ENCODE measurements at regions not wholly inside any gene's neighbourhood (a gene's known extent, or its start where the extent isn't known, plus 50 kb on each side); places are given as distances from the start of the nearest gene placed in this dataset.
A peak's percentile ranks its signal among the peaks of the same experiment; 100 is the strongest.

DNA sequence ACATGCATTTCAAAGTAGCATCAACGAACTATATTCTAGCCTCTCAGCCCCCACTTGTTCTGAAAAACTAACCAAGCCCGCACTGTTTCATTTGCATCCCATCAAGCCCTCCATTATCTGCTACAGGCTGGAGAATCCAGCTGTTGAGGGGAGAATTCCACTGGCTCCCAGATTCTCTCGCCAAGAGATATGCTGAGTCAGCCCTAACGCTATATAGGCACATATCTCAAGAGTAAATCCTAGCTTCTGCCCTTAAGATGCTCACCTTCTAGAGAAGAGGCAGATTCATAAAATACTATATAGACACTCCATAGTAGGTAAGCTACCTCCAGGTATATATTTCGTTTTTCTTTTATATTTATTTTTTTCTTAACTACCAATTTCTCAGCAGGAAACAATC is 266.4 kb upstream of the TARS1 start:
- H3K4me1 Mint-ChIP-seq, result no peaks in the 10 kb centered on the region
- no peak overlapping the region for H3K27ac Mint-ChIP-seq
- TF ChIP-seq, protein P1, sequence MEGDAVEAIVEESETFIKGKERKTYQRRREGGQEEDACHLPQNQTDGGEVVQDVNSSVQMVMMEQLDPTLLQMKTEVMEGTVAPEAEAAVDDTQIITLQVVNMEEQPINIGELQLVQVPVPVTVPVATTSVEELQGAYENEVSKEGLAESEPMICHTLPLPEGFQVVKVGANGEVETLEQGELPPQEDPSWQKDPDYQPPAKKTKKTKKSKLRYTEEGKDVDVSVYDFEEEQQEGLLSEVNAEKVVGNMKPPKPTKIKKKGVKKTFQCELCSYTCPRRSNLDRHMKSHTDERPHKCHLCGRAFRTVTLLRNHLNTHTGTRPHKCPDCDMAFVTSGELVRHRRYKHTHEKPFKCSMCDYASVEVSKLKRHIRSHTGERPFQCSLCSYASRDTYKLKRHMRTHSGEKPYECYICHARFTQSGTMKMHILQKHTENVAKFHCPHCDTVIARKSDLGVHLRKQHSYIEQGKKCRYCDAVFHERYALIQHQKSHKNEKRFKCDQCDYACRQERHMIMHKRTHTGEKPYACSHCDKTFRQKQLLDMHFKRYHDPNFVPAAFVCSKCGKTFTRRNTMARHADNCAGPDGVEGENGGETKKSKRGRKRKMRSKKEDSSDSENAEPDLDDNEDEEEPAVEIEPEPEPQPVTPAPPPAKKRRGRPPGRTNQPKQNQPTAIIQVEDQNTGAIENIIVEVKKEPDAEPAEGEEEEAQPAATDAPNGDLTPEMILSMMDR (IDR thresholded peaks at IDR 0.05; ENCODE audit: unreplicated experiment in 3 of 3), result no peak
- H3K36me3 Mint-ChIP-seq (ENCODE audit: low read depth), result no peaks in the 10 kb centered on the region
- H3K4me3 Mint-ChIP-seq, result no peak overlapping the region
- no peaks in the 10 kb centered on the region for H3K27me3 Mint-ChIP-seq (ENCODE audit: low read depth)
- peaks cover 21% of the 10 kb centered on the region for H3K9me3 Mint-ChIP-seq

DNA sequence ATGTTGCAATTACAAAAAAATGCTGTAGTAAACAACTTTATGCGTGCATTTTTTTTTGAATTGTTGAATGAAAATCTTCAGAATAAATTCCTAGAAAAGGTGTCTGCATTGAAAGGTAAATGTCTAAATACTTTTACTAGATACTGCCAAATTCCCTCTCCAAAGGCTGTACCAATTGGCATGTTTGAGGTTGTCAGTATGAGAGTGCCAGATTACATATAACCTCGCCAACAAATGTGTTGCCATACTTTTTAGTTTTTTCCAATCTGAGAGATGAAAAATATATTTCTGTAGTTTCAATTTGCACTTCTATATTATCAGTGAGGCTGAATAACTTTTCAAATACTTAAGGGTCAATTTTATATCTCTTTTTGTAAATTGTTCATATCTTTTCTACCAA is 261.5 kb upstream of the TARS1 start:
- H3K4me1 Mint-ChIP-seq, result no peaks in the 10 kb centered on the region
- H3K27me3 Mint-ChIP-seq (ENCODE audit: low read depth), result peaks cover 3% of the 10 kb centered on the region
- no peak overlapping the region for H3K4me3 Mint-ChIP-seq
- TF ChIP-seq, protein P1 (IDR thresholded peaks at IDR 0.05; ENCODE audit: unreplicated experiment in 3 of 3), result no peak
- no peaks in the 10 kb centered on the region for H3K36me3 Mint-ChIP-seq (ENCODE audit: low read depth)
- H3K27ac Mint-ChIP-seq, result no peak overlapping the region
- H3K9me3 Mint-ChIP-seq, result peaks cover 3% of the 10 kb centered on the region

DNA sequence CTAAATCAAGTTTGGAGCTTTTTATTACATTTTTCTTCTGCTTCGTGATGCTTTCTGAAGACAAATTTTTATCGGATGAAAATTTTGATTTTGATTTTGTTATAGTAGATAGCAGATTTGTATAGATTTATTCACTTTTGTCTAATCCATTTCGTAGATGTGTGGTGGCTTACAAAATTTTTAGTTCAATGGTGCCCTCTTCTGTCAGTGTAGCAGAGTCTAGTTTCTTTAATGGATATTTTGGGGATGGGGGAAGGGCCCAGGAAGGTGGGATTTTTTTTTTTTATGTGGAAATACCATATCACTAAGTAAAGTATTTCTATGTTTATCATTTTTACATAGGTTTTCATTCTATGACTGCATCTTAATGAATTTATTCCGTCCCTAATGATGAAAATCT is 259.9 kb upstream of the TARS1 start:
- Mint-ChIP-seq H3K4me3 (no peak overlapping the region), H3K27me3 (ENCODE audit: low read depth) (peaks cover 3% of the 10 kb centered on the region), H3K27ac (peak overlapping the region in 1 of 3 experiments; percentile 10), H3K36me3 (ENCODE audit: low read depth) (no peaks in the 10 kb centered on the region), H3K4me1 (no peaks in the 10 kb centered on the region), H3K9me3 (peaks cover 3% of the 10 kb centered on the region)
- TF ChIP-seq, protein P1 (IDR thresholded peaks at IDR 0.05; ENCODE audit: unreplicated experiment in 3 of 3), result peak in 2 of 3 experiments; percentile 13 to 45

DNA sequence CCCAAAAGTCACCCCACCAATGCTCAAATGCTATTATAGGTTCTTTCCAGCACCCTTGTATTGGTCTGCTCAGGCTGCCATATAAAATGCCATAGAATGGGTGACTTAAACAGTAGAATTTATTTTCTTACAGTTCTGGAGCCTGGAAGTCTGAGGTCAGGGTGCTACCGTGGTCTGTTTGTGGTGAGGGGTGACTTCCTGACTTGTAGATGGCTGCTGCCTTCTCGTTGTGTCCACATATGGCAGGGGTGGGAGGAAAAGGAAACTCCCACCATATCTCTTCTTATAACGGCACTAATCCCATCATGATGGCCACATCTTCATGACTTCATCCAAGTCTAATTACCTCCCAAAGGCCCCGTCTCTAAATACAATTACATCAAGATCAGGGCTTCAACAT is 257.8 kb upstream of the TARS1 start:
- TF ChIP-seq, protein P1 (IDR thresholded peaks at IDR 0.05; ENCODE audit: unreplicated experiment in 3 of 3), result no peak
- Mint-ChIP-seq H3K4me3 (no peak overlapping the region), H3K27me3 (ENCODE audit: low read depth) (peaks cover 3% of the 10 kb centered on the region), H3K36me3 (ENCODE audit: low read depth) (no peaks in the 10 kb centered on the region), H3K9me3 (peaks cover 4% of the 10 kb centered on the region), H3K27ac (no peak overlapping the region), H3K4me1 (no peaks in the 10 kb centered on the region)

DNA sequence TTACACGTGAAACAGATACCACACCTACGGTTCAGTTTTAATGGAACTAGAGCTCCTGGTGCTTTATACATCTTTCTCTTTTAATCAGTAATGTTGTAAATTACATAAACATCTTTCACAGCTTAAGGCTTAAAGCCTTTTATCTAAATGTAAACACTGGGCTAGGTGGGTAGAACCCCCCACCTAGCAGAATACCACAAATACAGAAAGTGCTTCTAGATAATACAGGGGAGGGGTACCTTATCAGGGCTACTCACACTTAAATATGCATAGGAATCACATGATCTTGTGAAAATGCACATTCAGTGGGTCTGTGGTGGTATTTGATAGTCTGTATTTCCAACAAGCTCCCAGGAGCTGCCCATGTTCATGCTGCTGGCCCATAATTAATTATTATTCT is 256.4 kb upstream of the TARS1 start:
- Mint-ChIP-seq H3K9me3 (peaks cover 11% of the 10 kb centered on the region), H3K4me3 (no peak overlapping the region), H3K27ac (no peak overlapping the region), H3K36me3 (ENCODE audit: low read depth) (no peaks in the 10 kb centered on the region), H3K4me1 (no peaks in the 10 kb centered on the region), H3K27me3 (ENCODE audit: low read depth) (peaks cover 3% of the 10 kb centered on the region)
- TF ChIP-seq, protein P1 (IDR thresholded peaks at IDR 0.05; ENCODE audit: unreplicated experiment in 3 of 3), result no peak

DNA sequence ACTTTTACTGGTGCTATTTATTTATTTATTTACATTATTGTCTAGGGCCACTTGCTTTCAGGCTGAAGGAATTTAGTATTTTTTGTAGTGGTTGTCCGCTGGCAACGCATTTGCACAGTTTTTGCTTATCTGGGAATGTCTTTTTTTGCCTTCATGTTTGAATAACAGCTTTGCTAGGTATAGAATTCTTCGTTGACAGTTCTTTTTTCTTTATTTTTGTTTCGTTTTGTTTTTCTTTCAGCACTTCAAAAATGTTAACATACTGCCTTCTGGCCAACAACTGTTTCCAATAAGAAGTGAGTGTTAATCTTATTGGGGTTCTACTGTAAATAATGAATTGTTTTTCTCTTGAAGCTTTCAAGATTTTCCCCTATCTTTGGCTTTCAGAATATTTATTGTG is 252.7 kb upstream of the TARS1 start:
- Mint-ChIP-seq H3K4me3 (no peak overlapping the region), H3K36me3 (ENCODE audit: low read depth) (no peaks in the 10 kb centered on the region), H3K27ac (no peak overlapping the region), H3K27me3 (ENCODE audit: low read depth) (no peaks in the 10 kb centered on the region), H3K4me1 (no peaks in the 10 kb centered on the region), H3K9me3 (peaks cover 26% of the 10 kb centered on the region)
- TF ChIP-seq, protein P1 (IDR thresholded peaks at IDR 0.05; ENCODE audit: unreplicated experiment in 3 of 3), result no peak

All from nephron (organoid).